HG03575 (cell line): ENCODE measurements at regions not wholly inside any gene's neighbourhood (a gene's known extent, or its start where the extent isn't known, plus 50 kb on each side); places are given as distances from the start of the nearest gene placed in this dataset.
"Not testable (repeated sequence)": the region's sequence is repeated elsewhere in the genome, so short reads cannot be mapped to it uniquely, and the experiment has no call there.

ENCODE experiments used
- ATAC-seq: cut with Tn5 transposase; IDR thresholded peaks from one replicate; pipeline ENCODE4 v1.9.1; 2021; ENCODE audit not compliant: unreplicated experiment, insufficient number of reproducible peaks, low FRiP score; ENCODE audit errors: extremely low read depth

GRCh38 chr1:80369780-80370179 is 1363.2 kb upstream of the ADGRL4 start:
- no peak for ATAC-seq

GRCh38 chr1:80367058-80367457 is 1360.5 kb upstream of the ADGRL4 start:
- ATAC-seq = no peak

GRCh38 chr1:80365359-80366021 is 1359.0 kb upstream of the ADGRL4 start:
- ATAC-seq = no peak

GRCh38 chr1:80363689-80364475 is 1357.4 kb upstream of the ADGRL4 start:
- no peak for ATAC-seq

GRCh38 chr1:80359666-80360065 is 1353.1 kb upstream of the ADGRL4 start:
- no peak for ATAC-seq

GRCh38 chr1:80349218-80349617 is 1342.7 kb upstream of the ADGRL4 start:
- no peak for ATAC-seq

GRCh38 chr1:80341021-80341420 is 1334.5 kb upstream of the ADGRL4 start:
- ATAC-seq = no peak

- no peak for ATAC-seq
These were observed 1311.6 kb upstream of the ADGRL4 start for GRCh38 chr1:80318108-80318507.

- ATAC-seq = no peak
These were observed 1304.2 kb upstream of the ADGRL4 start for GRCh38 chr1:80310703-80311245.

- no peak for ATAC-seq
These were observed 1298.9 kb upstream of the ADGRL4 start for GRCh38 chr1:80305466-80305865.

GRCh38 chr1:80293818-80294217 is 1287.3 kb upstream of the ADGRL4 start:
- no peak for ATAC-seq

GRCh38 chr1:80288750-80289149 is 1282.2 kb upstream of the ADGRL4 start:
- not testable (repeated sequence) for ATAC-seq

GRCh38 chr1:80282536-80282935 is 1276.0 kb upstream of the ADGRL4 start:
- ATAC-seq = no peak

GRCh38 chr1:80278936-80279335 is 1272.4 kb upstream of the ADGRL4 start:
- ATAC-seq = no peak

GRCh38 chr1:80274256-80274655 is 1267.7 kb upstream of the ADGRL4 start:
- no peak for ATAC-seq

GRCh38 chr1:80272495-80272894 is 1266.0 kb upstream of the ADGRL4 start:
- no peak for ATAC-seq

- ATAC-seq = no peak
These were observed 1252.1 kb upstream of the ADGRL4 start for GRCh38 chr1:80258659-80259058.

GRCh38 chr1:80251591-80251990 is 1245.1 kb upstream of the ADGRL4 start:
- no peak for ATAC-seq

- no peak for ATAC-seq
These were observed 1244.6 kb upstream of the ADGRL4 start for GRCh38 chr1:80251171-80251570.

GRCh38 chr1:80250573-80251168 is 1244.1 kb upstream of the ADGRL4 start:
- ATAC-seq = no peak
